ENCODE measurements at regions not wholly inside any gene's neighbourhood (a gene's known extent, or its start where the extent isn't known, plus 50 kb on each side); places are given as distances from the start of the nearest gene placed in this dataset.

DNA sequence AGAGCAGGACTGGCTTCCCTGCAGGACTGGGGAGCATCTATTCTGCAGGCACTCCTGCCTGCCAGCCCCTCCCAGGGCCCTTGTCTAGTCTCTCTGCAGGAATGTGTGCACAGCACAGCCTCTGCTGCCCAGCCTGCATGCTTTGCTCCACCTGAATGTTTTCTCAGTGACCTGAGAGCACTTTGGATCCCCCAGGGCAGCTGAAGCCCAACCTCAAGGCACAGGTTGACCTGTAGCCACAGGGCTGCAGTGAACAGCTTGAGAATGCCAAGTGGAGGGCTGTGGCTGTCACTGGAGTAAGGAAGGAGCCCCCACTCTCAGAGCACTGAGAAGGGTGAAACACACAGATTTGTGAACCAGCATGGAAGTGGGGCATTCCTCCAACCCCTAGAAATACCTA lies 760.2 kb downstream of the STIM2 start:
- TF ChIP-seq CTCF (IDR thresholded peaks at IDR 0.05) = no peak
- no peak for TF ChIP-seq POLR2A (IDR thresholded peaks at IDR 0.05)
